ENCODE measurements at regions not wholly inside any gene's neighbourhood (a gene's known extent, or its start where the extent isn't known, plus 50 kb on each side); places are given as distances from the start of the nearest gene placed in this dataset.

GRCh38 chr5:101068298-101068697 is 165.2 kb upstream of the ST8SIA4 start:
- Histone ChIP-seq H3K9ac (ENCODE audit: low read depth, low read length) (no peak overlapping the region), H3K79me2 (ENCODE audit: insufficient read depth, low read length) (no peaks in the 10 kb centered on the region), H3K27me3 (ENCODE audit: insufficient read depth, low read length, poor library complexity) (no peaks in the 10 kb centered on the region), H3K36me3 (ENCODE audit: insufficient read depth, low read length) (no peaks in the 10 kb centered on the region), H3K4me1 (ENCODE audit: insufficient read depth, low read length) (no peaks in the 10 kb centered on the region), H3K9me3 (ENCODE audit: insufficient read depth, low read length, severe bottlenecking) (peaks cover 1% of the 10 kb centered on the region), H4K20me1 (ENCODE audit: insufficient read depth, low read length) (no peaks in the 10 kb centered on the region), H3K4me2 (ENCODE audit: insufficient read depth, low read length) (no peak overlapping the region), H2AFZ (ENCODE audit: low read depth, low read length) (no peak overlapping the region), H3K27ac (ENCODE audit: low read length) (no peak overlapping the region), H3K4me3 (ENCODE audit: low read depth in 1 of 2, low read length in 2 of 2) (no peak overlapping the region)
- DNase-seq: no peak
- no peak for TF ChIP-seq CTCF (IDR thresholded peaks at IDR 0.05; ENCODE audit: borderline replicate concordance, extremely low read depth, low read length, poor library complexity, severe bottlenecking)
- no peak for TF ChIP-seq EZH2 (IDR thresholded peaks at IDR 0.05; ENCODE audit: borderline replicate concordance, low read depth, low read length, severe bottlenecking)
- no peak for ATAC-seq (ENCODE audit: insufficient read depth, low read depth)

GRCh38 chr5:101067429-101067828 is 164.3 kb upstream of the ST8SIA4 start:
- H2AFZ ChIP-seq (ENCODE audit: low read depth, low read length): no peak overlapping the region
- no peaks in the 10 kb centered on the region for H3K27me3 ChIP-seq (ENCODE audit: insufficient read depth, low read length, poor library complexity)
- H3K36me3 ChIP-seq (ENCODE audit: insufficient read depth, low read length): no peaks in the 10 kb centered on the region
- ATAC-seq (ENCODE audit: insufficient read depth, low read depth) (no peak), DNase-seq (no peak)
- H3K9me3 ChIP-seq (ENCODE audit: insufficient read depth, low read length, severe bottlenecking): peaks cover 9% of the 10 kb centered on the region
- no peak overlapping the region for H3K4me2 ChIP-seq (ENCODE audit: insufficient read depth, low read length)
- no peaks in the 10 kb centered on the region for H3K79me2 ChIP-seq (ENCODE audit: insufficient read depth, low read length)
- no peak for TF ChIP-seq EZH2 (IDR thresholded peaks at IDR 0.05; ENCODE audit: borderline replicate concordance, low read depth, low read length, severe bottlenecking)
- TF ChIP-seq CTCF (IDR thresholded peaks at IDR 0.05; ENCODE audit: borderline replicate concordance, extremely low read depth, low read length, poor library complexity, severe bottlenecking): no peak
- H3K9ac ChIP-seq (ENCODE audit: low read depth, low read length): no peak overlapping the region
- no peaks in the 10 kb centered on the region for H3K4me1 ChIP-seq (ENCODE audit: insufficient read depth, low read length)
- no peak overlapping the region for H3K27ac ChIP-seq (ENCODE audit: low read length)
- no peaks in the 10 kb centered on the region for H4K20me1 ChIP-seq (ENCODE audit: insufficient read depth, low read length)
- H3K4me3 ChIP-seq (ENCODE audit: low read depth in 1 of 2, low read length in 2 of 2): no peak overlapping the region

- no peak overlapping the region for H3K27ac ChIP-seq (ENCODE audit: low read length)
- no peaks in the 10 kb centered on the region for H4K20me1 ChIP-seq (ENCODE audit: insufficient read depth, low read length)
- H3K79me2 ChIP-seq (ENCODE audit: insufficient read depth, low read length): no peaks in the 10 kb centered on the region
- no peaks in the 10 kb centered on the region for H3K27me3 ChIP-seq (ENCODE audit: insufficient read depth, low read length, poor library complexity)
- DNase-seq (no peak), ATAC-seq (ENCODE audit: insufficient read depth, low read depth) (no peak)
- H3K9me3 ChIP-seq (ENCODE audit: insufficient read depth, low read length, severe bottlenecking): peaks cover 18% of the 10 kb centered on the region
- H3K4me3 ChIP-seq (ENCODE audit: low read depth in 1 of 2, low read length in 2 of 2): no peak overlapping the region
- no peaks in the 10 kb centered on the region for H3K36me3 ChIP-seq (ENCODE audit: insufficient read depth, low read length)
- TF ChIP-seq CTCF (IDR thresholded peaks at IDR 0.05; ENCODE audit: borderline replicate concordance, extremely low read depth, low read length, poor library complexity, severe bottlenecking) (no peak), EZH2 (IDR thresholded peaks at IDR 0.05; ENCODE audit: borderline replicate concordance, low read depth, low read length, severe bottlenecking) (no peak)
- H3K9ac ChIP-seq (ENCODE audit: low read depth, low read length): no peak overlapping the region
- no peaks in the 10 kb centered on the region for H3K4me1 ChIP-seq (ENCODE audit: insufficient read depth, low read length)
- H3K4me2 ChIP-seq (ENCODE audit: insufficient read depth, low read length): no peak overlapping the region
- H2AFZ ChIP-seq (ENCODE audit: low read depth, low read length): no peak overlapping the region
Observed at GRCh38 chr5:101062902-101063301, 159.8 kb upstream of the ST8SIA4 start.

DNA sequence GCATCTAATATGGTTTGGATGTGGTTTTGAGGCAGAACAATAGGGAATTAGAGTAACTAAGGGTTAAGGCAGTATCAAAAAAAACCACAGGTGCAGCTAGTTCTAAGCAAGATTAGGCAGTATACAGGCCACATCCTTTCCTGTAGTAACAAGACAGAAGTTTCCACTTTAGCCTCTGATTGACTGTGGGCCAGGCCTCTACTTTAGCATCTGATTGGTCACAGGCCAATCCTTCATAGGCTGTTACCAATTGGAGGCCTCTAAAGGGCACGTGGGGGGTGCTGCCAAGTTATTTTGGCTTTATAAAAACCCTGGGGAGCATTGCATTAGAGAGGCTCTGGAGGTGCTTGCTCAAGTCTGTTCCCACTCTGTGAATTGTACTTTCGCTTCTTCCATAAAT is 144.1 kb upstream of the ST8SIA4 start:
- Histone ChIP-seq H3K4me2 (ENCODE audit: insufficient read depth, low read length) (no peak overlapping the region), H4K20me1 (ENCODE audit: insufficient read depth, low read length) (no peaks in the 10 kb centered on the region), H2AFZ (ENCODE audit: low read depth, low read length) (no peak overlapping the region), H3K36me3 (ENCODE audit: insufficient read depth, low read length) (no peaks in the 10 kb centered on the region), H3K9ac (ENCODE audit: low read depth, low read length) (no peak overlapping the region), H3K27ac (ENCODE audit: low read length) (no peak overlapping the region), H3K9me3 (ENCODE audit: insufficient read depth, low read length, severe bottlenecking) (peaks cover 5% of the 10 kb centered on the region), H3K79me2 (ENCODE audit: insufficient read depth, low read length) (no peaks in the 10 kb centered on the region), H3K4me3 (ENCODE audit: low read depth in 1 of 2, low read length in 2 of 2) (no peak overlapping the region), H3K4me1 (ENCODE audit: insufficient read depth, low read length) (peaks cover 13% of the 10 kb centered on the region), H3K27me3 (ENCODE audit: insufficient read depth, low read length, poor library complexity) (no peaks in the 10 kb centered on the region)
- DNase-seq: peak; percentile 51
- ATAC-seq (ENCODE audit: insufficient read depth, low read depth): peak; percentile 97
- TF ChIP-seq EZH2 (IDR thresholded peaks at IDR 0.05; ENCODE audit: borderline replicate concordance, low read depth, low read length, severe bottlenecking) (no peak), CTCF (IDR thresholded peaks at IDR 0.05; ENCODE audit: borderline replicate concordance, extremely low read depth, low read length, poor library complexity, severe bottlenecking) (no peak)

Measured in DND-41 (cell line).